Urinary bladder (tissue), 3 donors: ENCODE measurements at regions not wholly inside any gene's neighbourhood (a gene's known extent, or its start where the extent isn't known, plus 50 kb on each side); places are given as distances from the start of the nearest gene placed in this dataset.

Experiments
- DNase-seq: peaks from one replicate; pipeline ENCODE4 v3.0.0-alpha.2; 2015; ENCODE audit errors: extremely low spot score
- H3K27ac ChIP-seq: one replicate; pipeline ENCODE4 v1.5.1; 2013; ENCODE audit warnings: low read depth, mild to moderate bottlenecking, moderate library complexity
- H3K36me3 ChIP-seq: one replicate; pipeline ENCODE4 v1.6.1; 2013; ENCODE audit warnings: mild to moderate bottlenecking, moderate library complexity; ENCODE audit not compliant: insufficient read depth
- H3K4me1 ChIP-seq: one replicate; pipeline ENCODE4 v1.6.1; 2013; ENCODE audit warnings: mild to moderate bottlenecking, moderate library complexity; ENCODE audit not compliant: insufficient read depth
- H3K4me3 ChIP-seq: one replicate; pipeline ENCODE4 v1.5.1; 2013; ENCODE audit warnings: low read depth, low read length
- WGBS: extraction: QIAGEN DNeasy Blood & Tissue Kit; methylation state at CpG from one replicate; pipeline ENCODE4 v1.1.7; 2013; 5-methylcytosine and 5-hydroxymethylcytosine counted together
- donor health status: healthy with polysubstance abuse.
- donor health status: healthy.

DNA sequence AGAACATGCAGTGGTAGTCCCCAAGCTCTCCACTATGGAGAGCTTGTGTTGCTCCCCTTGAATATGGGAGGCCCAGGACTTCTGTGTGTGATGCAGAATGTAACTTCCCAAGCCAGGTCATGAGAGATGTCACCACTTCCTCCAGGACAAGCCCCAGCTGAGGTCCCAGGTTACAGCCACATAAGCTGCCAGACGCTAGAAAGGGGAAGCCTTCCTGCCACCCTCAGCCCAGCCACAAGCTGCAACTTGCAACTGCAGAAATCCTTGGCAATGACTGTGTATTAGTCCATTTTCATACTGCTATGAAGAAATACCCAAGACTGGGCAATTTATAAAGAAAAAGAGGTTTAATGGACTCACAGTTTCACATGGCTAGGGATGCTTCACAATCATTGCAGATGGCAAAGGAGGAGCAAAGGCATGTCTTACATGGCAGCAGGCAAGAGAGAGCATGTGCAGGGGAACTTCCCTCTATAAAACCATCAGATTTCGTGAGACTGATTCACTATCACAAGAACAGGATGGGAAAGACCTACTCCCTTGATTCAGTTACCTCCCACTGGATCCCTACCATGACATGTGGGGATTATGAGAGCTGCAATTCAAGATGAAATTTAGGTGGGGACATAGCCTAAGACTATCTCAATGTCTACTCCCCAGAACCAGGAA is 91.5 kb upstream of the DHX15 start:
- Histone ChIP-seq H3K36me3 (no peaks in the 10 kb centered on the region), H3K27ac (no peak overlapping the region), H3K4me3 (no peak overlapping the region), H3K4me1 (no peaks in the 10 kb centered on the region)
- 63% methylated on average over 2 of the region's 2 CpGs for WGBS
- DNase-seq = no peak

DNA sequence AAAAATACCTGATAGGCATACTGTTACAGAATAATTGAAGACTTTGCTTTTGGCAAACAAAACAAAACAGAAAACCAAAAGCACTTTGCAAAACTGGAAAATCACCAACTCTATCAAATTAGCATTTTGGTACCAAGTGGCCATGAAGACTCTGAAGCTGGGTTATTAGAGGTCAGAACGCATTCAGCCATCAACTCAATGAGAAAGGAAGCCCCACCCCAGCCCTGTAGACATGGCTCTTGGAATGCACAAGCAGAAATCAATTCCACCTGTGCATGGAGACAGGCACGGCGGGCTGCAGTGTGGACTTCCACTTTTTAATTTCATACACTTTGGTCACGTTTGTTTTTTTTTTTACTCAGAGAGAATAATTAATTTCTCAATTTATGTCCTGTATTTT is 93.6 kb upstream of the DHX15 start:
- Histone ChIP-seq H3K27ac (no peak overlapping the region), H3K4me3 (no peak overlapping the region), H3K36me3 (no peaks in the 10 kb centered on the region), H3K4me1 (no peaks in the 10 kb centered on the region)
- no peak for DNase-seq
- WGBS = 74% methylated on average over 4 of the region's 4 CpGs

DNA sequence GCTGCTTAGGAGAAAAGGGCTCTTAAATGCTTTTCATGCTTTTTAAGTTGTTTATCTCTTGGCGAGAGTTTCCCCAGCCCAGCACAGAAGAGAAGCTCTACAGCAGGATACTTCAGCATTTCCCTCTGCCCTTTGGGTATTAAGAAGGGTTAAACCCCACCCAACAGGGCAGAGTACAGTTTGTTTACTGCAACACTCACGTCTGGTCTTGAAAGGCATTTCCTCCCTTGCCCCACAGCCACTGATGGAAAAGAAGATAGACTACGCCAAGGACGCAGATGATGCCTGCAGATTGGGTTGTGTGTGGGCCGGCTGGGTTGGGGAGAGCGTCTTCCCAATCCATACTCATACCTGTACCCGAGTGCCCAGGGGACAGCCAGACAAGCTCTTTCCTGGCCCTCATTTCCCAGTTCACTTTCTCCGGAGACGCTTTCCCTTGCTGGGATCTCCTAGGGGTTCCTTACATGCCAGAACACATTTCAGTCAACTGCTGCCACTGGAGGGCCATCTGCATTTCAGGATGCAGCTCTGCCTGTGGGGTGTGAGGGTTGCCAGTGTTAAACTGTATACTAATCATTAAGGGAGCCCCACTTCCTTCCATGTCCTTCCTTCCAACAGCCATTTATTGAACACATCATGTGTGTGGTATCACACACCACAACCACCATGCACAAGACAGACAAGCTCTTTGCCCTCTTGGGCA is 96.5 kb upstream of the DHX15 start:
- no peaks in the 10 kb centered on the region for H3K4me1 ChIP-seq
- H3K4me3 ChIP-seq = no peak overlapping the region
- H3K36me3 ChIP-seq = no peaks in the 10 kb centered on the region
- H3K27ac ChIP-seq = no peak overlapping the region
- WGBS = 60% methylated on average over 9 of the region's 9 CpGs
- no peak for DNase-seq

DNA sequence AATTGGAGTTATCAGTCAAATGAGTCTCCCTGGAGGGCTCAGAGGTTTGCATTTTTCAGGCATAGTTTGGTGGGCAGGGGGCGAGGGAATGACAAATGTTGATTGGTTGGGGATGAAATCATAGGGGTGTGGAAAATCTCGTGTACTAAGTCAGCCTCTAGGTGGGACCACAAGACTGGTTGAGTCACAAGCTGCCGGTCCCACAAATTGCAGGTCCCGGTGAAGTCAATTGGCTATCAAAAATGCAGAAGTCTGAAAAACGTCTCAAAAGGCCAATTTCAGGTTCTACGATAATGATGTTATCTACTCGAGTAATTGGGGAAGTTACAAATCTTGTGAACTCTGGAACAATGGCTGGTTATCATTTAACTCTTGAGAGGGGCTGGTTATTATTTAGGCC is 98.8 kb upstream of the DHX15 start:
- H3K4me3 ChIP-seq = no peak overlapping the region
- 75% methylated on average over 7 of the region's 7 CpGs for WGBS
- DNase-seq = no peak
- no peaks in the 10 kb centered on the region for H3K36me3 ChIP-seq
- H3K27ac ChIP-seq = no peak overlapping the region
- no peaks in the 10 kb centered on the region for H3K4me1 ChIP-seq

DNA sequence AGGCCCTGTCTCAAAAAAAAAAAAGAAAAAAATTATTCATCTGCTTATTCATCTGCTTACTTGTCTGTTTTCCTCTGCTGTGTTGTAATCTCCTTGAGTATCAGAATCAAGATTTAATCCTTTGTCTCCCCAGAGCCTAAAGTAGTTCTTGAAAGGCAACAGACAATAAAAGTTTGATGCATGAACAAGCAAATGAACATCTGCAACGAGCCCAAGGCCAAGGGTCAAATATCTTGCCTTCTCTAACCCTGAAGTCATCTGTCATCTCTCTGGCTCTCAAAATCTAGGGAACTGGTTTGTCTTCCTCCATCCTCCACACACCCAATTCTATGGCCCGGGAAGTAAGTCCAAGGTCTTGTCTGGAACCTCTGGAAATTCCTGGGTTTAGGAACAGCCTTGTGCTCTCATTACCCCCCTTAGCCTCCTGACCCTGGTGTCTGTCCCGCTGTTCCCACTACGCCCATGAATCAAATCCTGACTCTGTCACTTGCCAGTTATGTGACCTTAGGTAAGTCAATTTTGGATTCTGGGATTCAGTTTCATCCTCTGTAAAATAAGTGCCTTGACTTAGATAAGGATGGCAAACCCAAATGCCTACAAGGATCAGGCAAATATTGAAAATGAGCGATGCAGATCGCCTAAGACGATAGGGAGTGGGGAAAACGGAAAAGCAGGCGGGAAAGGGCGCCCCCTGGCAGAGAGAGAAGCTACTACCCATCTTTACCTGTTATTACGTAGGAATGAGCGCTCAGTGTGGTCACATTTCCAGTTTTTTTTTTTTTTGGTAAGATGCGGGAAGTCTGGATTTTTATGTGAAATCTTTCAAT is 102.7 kb upstream of the DHX15 start:
- no peak overlapping the region for H3K27ac ChIP-seq
- no peak for DNase-seq
- 46% methylated on average over 13 of the region's 13 CpGs for WGBS

DNA sequence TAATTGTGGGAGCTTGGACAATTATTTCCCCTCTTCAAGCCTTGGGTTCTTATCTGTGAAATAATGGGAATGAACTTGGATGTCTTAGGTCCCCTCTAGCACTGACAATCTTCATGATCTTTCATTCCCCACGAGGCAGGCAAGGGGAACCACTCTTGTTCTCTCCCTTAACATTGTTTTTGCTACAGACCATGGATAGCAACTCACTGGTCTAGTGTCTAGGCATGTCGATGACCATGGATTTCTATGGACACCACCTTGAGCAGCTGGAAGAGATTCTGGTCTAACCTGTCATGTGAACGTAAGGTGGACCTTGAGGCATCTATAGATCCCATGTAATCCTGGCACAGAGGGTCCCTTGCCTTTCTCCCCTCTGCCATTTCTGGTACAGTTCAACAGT is 104.1 kb upstream of the DHX15 start:
- Histone ChIP-seq H3K27ac (no peak overlapping the region), H3K4me3 (no peak overlapping the region), H3K36me3 (no peaks in the 10 kb centered on the region), H3K4me1 (no peaks in the 10 kb centered on the region)
- WGBS = 87% methylated on average over 3 of the region's 3 CpGs
- no peak for DNase-seq

More for the DNA sequence above, 102.7 kb upstream of the DHX15 start:
- Histone ChIP-seq H3K36me3 (no peaks in the 10 kb centered on the region), H3K4me3 (no peak overlapping the region), H3K4me1 (no peaks in the 10 kb centered on the region)

DNA sequence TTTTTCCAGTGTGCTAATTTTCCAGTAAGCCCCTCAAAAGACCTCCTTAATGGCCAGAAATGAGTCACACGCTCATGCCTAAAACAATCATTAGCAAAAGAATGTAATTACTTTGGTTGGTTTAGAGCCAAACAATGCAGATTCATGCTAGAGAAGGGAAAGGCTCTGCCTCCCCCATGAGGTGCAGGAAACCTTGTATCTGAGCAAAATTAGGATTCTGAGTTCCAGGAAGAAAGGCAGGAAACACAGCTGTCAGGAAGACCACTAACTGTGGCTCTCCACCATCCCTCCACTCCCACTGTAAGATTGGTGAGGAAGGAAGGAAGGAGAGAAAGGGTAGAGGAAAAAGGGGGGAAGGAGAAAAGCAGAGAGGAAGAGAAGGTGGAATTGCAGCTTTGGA is 104.9 kb upstream of the DHX15 start:
- Histone ChIP-seq H3K4me1 (no peaks in the 10 kb centered on the region), H3K36me3 (no peaks in the 10 kb centered on the region), H3K4me3 (no peak overlapping the region), H3K27ac (no peak overlapping the region)
- no peak for DNase-seq
- 74% methylated on average over 1 of the region's 1 CpG for WGBS

DNA sequence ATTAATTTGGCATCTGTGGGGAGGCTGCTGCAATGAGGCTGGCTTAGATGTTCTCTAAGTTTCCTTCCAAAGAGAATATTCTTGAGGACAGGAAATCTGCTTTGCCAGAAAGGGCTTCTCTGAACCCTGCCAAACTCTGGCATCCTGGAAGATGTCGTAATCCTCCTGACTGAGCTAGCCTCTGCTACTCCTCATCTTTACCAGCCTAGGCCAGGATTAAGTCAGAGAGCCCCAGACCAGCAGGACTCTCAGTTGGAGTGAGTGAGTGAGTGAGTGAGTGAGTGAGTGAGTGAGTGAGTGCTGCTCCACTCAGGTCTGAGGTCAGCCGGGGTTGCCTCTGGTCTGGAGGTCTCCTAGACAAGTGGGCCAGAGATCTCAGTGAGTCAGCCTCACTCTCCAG is 104.9 kb upstream of the SOD3 start:
- H3K4me1 ChIP-seq = no peaks in the 10 kb centered on the region
- 68% methylated on average over 2 of the region's 2 CpGs for WGBS
- no peak overlapping the region for H3K4me3 ChIP-seq
- no peak overlapping the region for H3K27ac ChIP-seq
- no peaks in the 10 kb centered on the region for H3K36me3 ChIP-seq
- no peak for DNase-seq

DNA sequence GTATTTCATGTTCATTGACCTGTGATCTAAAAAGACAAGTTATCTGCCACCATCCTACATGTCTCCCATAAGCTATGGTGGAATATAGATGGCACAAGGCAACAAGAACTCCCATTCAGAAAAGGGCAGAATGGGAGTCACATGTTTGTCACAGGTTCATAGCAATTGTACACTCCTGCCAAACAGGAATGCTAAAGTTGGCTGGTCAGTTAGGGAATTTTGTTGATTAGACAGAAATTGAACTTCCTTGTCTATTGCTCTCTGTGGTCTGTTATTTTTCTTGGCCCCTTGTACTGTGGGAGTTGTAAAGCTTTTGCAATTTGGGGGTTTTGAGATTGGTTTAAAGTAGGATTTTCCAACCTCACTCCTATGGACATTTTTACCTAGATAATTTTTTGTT is 101.7 kb upstream of the SOD3 start:
- no peaks in the 10 kb centered on the region for H3K4me1 ChIP-seq
- no peak overlapping the region for H3K4me3 ChIP-seq
- DNase-seq = no peak
- H3K36me3 ChIP-seq = no peaks in the 10 kb centered on the region
- no peak overlapping the region for H3K27ac ChIP-seq

DNA sequence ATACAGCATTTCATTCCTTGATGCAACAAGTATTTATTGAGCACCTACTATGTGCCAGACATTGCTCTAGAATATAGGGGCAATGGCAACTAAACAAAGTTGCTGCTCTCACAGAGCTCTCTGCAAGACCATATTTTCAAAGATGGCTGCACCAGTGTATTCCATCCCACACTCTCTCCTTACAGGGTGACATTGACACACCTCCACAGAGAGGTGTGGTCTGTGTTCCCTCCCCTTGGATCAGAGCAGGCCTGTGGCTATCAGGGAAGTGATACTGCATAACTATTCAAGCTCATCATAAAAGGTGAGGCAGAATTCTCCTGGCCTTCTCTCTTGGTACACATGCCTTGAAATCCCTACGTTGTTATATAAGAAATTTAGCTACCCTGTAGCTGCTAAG is 95.3 kb upstream of the SOD3 start:
- H3K36me3 ChIP-seq = no peaks in the 10 kb centered on the region
- no peak overlapping the region for H3K4me3 ChIP-seq
- H3K27ac ChIP-seq = no peak overlapping the region
- no peak for DNase-seq
- H3K4me1 ChIP-seq = no peaks in the 10 kb centered on the region
- 91% methylated on average over 1 of the region's 1 CpG for WGBS

DNA sequence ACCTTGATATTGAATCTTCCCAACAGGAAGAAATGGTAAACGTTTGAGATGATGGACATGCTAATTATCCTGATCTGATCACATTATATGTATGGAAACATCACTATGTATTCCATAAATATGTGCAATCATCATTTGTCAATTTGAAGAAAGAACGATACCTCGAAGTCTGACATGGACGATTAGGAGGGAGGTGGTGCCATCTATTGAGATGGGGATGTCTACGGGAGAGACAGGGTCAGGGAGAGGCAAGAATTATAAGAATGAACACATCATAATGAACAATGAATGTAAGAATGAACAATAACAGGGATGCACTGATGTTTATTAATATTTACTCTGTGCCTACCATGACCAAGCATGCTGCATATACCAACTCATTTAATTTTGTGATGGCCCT is 93.7 kb upstream of the SOD3 start:
- Histone ChIP-seq H3K4me1 (no peaks in the 10 kb centered on the region), H3K36me3 (no peaks in the 10 kb centered on the region), H3K27ac (no peak overlapping the region), H3K4me3 (no peak overlapping the region)
- DNase-seq = no peak
- WGBS = 86% methylated on average over 5 of the region's 5 CpGs

DNA sequence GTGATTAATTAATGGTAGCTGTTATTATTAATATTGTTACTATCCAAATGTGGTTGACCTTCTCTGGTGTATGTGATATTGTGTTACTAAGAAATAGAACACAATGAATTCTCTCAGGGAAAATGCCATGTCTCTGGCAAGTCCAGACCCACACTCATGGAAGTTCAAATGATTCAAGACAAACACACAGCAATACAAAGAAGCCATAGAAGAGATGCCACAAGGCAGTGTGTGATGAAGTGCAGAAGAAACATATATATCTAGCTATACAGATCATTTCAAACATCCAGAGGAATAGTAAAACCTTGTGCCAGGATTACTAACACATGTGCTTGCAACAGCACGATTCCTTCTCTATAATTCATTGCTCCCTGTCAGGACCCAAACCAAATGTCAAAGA is 93.1 kb upstream of the SOD3 start:
- DNase-seq = no peak
- Histone ChIP-seq H3K27ac (no peak overlapping the region), H3K4me3 (no peak overlapping the region), H3K4me1 (no peaks in the 10 kb centered on the region), H3K36me3 (no peaks in the 10 kb centered on the region)
- 40% methylated on average over 1 of the region's 1 CpG for WGBS

DNA sequence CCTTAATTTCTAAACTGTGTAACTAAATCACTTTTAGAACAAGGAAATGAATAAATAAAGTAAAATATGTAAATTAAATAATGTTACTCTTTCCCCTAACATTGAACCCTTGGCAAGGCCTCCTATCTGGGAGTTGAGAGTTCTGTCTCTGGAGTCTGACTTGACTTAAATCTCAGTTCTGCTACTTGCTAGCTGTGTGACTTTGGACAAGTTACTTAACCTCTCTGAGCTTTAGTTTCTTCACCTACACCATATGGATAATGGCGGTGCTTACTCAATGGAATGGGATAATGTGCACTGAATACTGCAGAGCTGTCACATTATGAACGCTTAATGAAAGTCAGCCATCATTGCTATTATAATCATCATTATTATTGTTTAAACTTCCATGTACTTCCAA is 92.1 kb upstream of the SOD3 start:
- no peak for DNase-seq
- H3K36me3 ChIP-seq = no peaks in the 10 kb centered on the region
- H3K27ac ChIP-seq = no peak overlapping the region
- H3K4me1 ChIP-seq = no peaks in the 10 kb centered on the region
- no peak overlapping the region for H3K4me3 ChIP-seq
- WGBS = 99% methylated on average over 2 of the region's 2 CpGs

DNA sequence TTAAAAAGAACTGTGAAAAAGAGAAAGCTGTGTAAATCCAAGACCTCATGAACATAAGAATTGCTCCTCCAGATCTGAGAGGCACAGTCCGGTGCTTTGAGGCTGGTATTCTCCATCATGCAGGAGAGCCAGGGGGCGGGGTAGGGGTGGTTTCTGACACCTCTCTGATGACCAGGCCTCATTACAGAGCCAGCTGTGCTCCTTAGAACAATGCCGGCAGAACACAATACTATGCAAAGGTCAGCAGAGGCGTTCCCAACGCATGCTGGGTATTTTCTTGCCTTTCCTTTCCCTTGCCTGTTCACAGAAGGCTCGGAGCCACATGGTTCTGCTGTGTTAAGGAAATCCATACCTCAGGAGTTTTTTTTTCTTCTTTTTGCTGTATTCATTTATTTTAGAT is 91.2 kb upstream of the SOD3 start:
- no peaks in the 10 kb centered on the region for H3K36me3 ChIP-seq
- DNase-seq = no peak
- H3K27ac ChIP-seq = no peak overlapping the region
- 70% methylated on average over 6 of the region's 6 CpGs for WGBS
- H3K4me1 ChIP-seq = no peaks in the 10 kb centered on the region
- no peak overlapping the region for H3K4me3 ChIP-seq
